NT2/D1 (cell line): ENCODE measurements at regions not wholly inside any gene's neighbourhood (a gene's known extent, or its start where the extent isn't known, plus 50 kb on each side); places are given as distances from the start of the nearest gene placed in this dataset.

ENCODE experiments used
- SUZ12 ChIP-seq: IDR thresholded peaks from 2 replicates; pipeline ENCODE4 v1.6.1; 2011; ENCODE audit not compliant: insufficient read length, insufficient read depth; ENCODE audit errors: extremely low read depth
- YY1 ChIP-seq: IDR thresholded peaks from 2 replicates; pipeline ENCODE4 v1.6.1; 2011; ENCODE audit not compliant: insufficient read length, insufficient read depth
- ZNF274 ChIP-seq: IDR thresholded peaks from 2 replicates; pipeline ENCODE4 v1.6.1; 2011; ENCODE audit warnings: mild to moderate bottlenecking, low read depth, low read length

DNA sequence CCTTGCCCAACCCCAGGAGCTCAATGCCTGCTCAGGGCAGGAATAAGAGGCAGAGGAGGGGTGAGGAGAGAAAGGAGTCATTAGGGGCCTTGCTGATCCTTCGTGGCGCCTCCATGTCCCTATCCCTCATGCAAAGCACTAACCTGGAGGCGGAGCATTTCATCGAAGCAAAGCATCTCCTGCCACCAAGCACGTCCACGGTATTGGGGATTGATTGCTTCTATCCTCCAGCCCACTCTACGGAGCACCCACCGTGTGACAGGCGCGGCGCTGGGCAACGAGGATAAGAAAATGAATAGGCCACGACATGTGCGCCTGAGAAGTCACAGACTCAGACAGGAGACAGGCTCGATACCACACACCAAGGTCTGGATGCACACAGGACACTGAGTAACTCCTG, 67.0 kb downstream of the IGLL1 start:
- TF ChIP-seq SUZ12 (no peak), YY1 (no peak), ZNF274 (no peak)
